HG03575 (cell line): ENCODE measurements at regions not wholly inside any gene's neighbourhood (a gene's known extent, or its start where the extent isn't known, plus 50 kb on each side); places are given as distances from the start of the nearest gene placed in this dataset.

Source experiments
- ATAC-seq: cut with Tn5 transposase; IDR thresholded peaks from one replicate; pipeline ENCODE4 v1.9.1; 2021; ENCODE audit not compliant: unreplicated experiment, insufficient number of reproducible peaks, low FRiP score; ENCODE audit errors: extremely low read depth

GRCh38 chr2:192381082-192381481 is 186.3 kb upstream of the TMEFF2 start:
- ATAC-seq = no peak

- no peak for ATAC-seq
These were observed 185.0 kb upstream of the TMEFF2 start for GRCh38 chr2:192379736-192380135.

- no peak for ATAC-seq
These were observed 182.4 kb upstream of the TMEFF2 start for GRCh38 chr2:192377173-192377572.

- no peak for ATAC-seq
These were observed 179.0 kb upstream of the TMEFF2 start for GRCh38 chr2:192373754-192374153.

GRCh38 chr2:192373221-192373620 is 178.5 kb upstream of the TMEFF2 start:
- ATAC-seq = no peak

- ATAC-seq = no peak
These were observed 175.2 kb upstream of the TMEFF2 start for GRCh38 chr2:192369969-192370368.

- ATAC-seq = no peak
These were observed 162.5 kb upstream of the TMEFF2 start for GRCh38 chr2:192357217-192357616.

- no peak for ATAC-seq
These were observed 159.9 kb upstream of the TMEFF2 start for GRCh38 chr2:192354512-192355244.

- ATAC-seq = no peak
These were observed 152.8 kb upstream of the TMEFF2 start for GRCh38 chr2:192347542-192347941.

GRCh38 chr2:192345287-192345686 is 150.6 kb upstream of the TMEFF2 start:
- no peak for ATAC-seq

GRCh38 chr2:192333642-192334041 is 138.9 kb upstream of the TMEFF2 start:
- ATAC-seq = no peak

GRCh38 chr2:192328297-192328696 is 133.6 kb upstream of the TMEFF2 start:
- no peak for ATAC-seq

- no peak for ATAC-seq
These were observed 132.8 kb upstream of the TMEFF2 start for GRCh38 chr2:192327576-192327975.

- ATAC-seq = no peak
These were observed 120.8 kb upstream of the TMEFF2 start for GRCh38 chr2:192315543-192315942.

- no peak for ATAC-seq
These were observed 120.2 kb upstream of the TMEFF2 start for GRCh38 chr2:192314800-192315481.

GRCh38 chr2:192313773-192314172 is 119.0 kb upstream of the TMEFF2 start:
- no peak for ATAC-seq

GRCh38 chr2:192311701-192312460 is 117.1 kb upstream of the TMEFF2 start:
- no peak for ATAC-seq

GRCh38 chr2:192307530-192307929 is 112.8 kb upstream of the TMEFF2 start:
- no peak for ATAC-seq

GRCh38 chr2:192298664-192299063 is 103.9 kb upstream of the TMEFF2 start:
- no peak for ATAC-seq

- ATAC-seq = no peak
These were observed 97.7 kb upstream of the TMEFF2 start for GRCh38 chr2:192292478-192292877.
